ENCODE measurements at regions not wholly inside any gene's neighbourhood (a gene's known extent, or its start where the extent isn't known, plus 50 kb on each side); places are given as distances from the start of the nearest gene placed in this dataset.

GRCh38 chr4:64564126-64564525 is 154.9 kb upstream of the TECRL start:
- TF ChIP-seq CTCF (IDR thresholded peaks at IDR 0.05) (no peak), POLR2A (IDR thresholded peaks at IDR 0.05) (no peak)

Data from uterus (tissue), 2 donors.